Stimulated activated memory B cell treated with anti-CD40 and anti-IgM and Interleukin-4, amounts not matched to agents 10 μg/mL and 1 μg/mL and 100 μg/mL, for 72 hours (primary cell): ENCODE measurements at regions not wholly inside any gene's neighbourhood (a gene's known extent, or its start where the extent isn't known, plus 50 kb on each side); places are given as distances from the start of the nearest gene placed in this dataset.

ENCODE experiments used
- ATAC-seq: fragments of 150-1000 bp; cut with Tn5 transposase; 2 replicates; pipeline ENCODE4 v1.10.0; 2021
- H3K27ac Mint-ChIP-seq: one replicate; pipeline ENCODE4 v1.8.0; 2022; ENCODE audit warnings: mild to moderate bottlenecking, mixed read lengths
- H3K27me3 Mint-ChIP-seq: one replicate; pipeline ENCODE4 v1.8.0; 2022; ENCODE audit warnings: mixed read lengths
- H3K36me3 Mint-ChIP-seq: one replicate; pipeline ENCODE4 v1.8.0; 2022; ENCODE audit warnings: mixed read lengths
- H3K4me1 Mint-ChIP-seq: one replicate; pipeline ENCODE4 v1.8.0; 2022; ENCODE audit warnings: mixed read lengths
- H3K4me3 Mint-ChIP-seq: one replicate; pipeline ENCODE4 v1.8.0; 2022; ENCODE audit warnings: mild to moderate bottlenecking, moderate library complexity, mixed read lengths
- H3K9me3 Mint-ChIP-seq: one replicate; pipeline ENCODE4 v1.8.0; 2022; ENCODE audit warnings: mixed read lengths

GRCh38 chr15:60204131-60204885 is 193.5 kb downstream of the ANXA2 start:
- no peak for ATAC-seq
- Mint-ChIP-seq H3K4me1 (no peaks in the 10 kb centered on the region), H3K27ac (no peak overlapping the region), H3K4me3 (no peak overlapping the region), H3K36me3 (no peaks in the 10 kb centered on the region), H3K27me3 (peaks cover 27% of the 10 kb centered on the region), H3K9me3 (no peaks in the 10 kb centered on the region)

GRCh38 chr15:60208709-60209108 is 189.1 kb downstream of the ANXA2 start:
- H3K4me1 Mint-ChIP-seq: no peaks in the 10 kb centered on the region
- no peak overlapping the region for H3K27ac Mint-ChIP-seq
- H3K36me3 Mint-ChIP-seq: no peaks in the 10 kb centered on the region
- peaks cover 2% of the 10 kb centered on the region for H3K9me3 Mint-ChIP-seq
- ATAC-seq: no peak
- H3K27me3 Mint-ChIP-seq: peaks cover 12% of the 10 kb centered on the region
- H3K4me3 Mint-ChIP-seq: no peak overlapping the region

- ATAC-seq: no peak
- H3K27ac Mint-ChIP-seq: no peak overlapping the region
- H3K4me1 Mint-ChIP-seq: no peaks in the 10 kb centered on the region
- H3K36me3 Mint-ChIP-seq: no peaks in the 10 kb centered on the region
- H3K27me3 Mint-ChIP-seq: peaks cover 19% of the 10 kb centered on the region
- peaks cover 2% of the 10 kb centered on the region for H3K9me3 Mint-ChIP-seq
- H3K4me3 Mint-ChIP-seq: no peak overlapping the region
Measured at GRCh38 chr15:60212536-60212935, 185.2 kb downstream of the ANXA2 start.

GRCh38 chr15:60213377-60214000 is 184.3 kb downstream of the ANXA2 start:
- Mint-ChIP-seq H3K4me3 (no peak overlapping the region), H3K27me3 (peaks cover 19% of the 10 kb centered on the region), H3K27ac (no peak overlapping the region), H3K36me3 (no peaks in the 10 kb centered on the region), H3K4me1 (no peaks in the 10 kb centered on the region), H3K9me3 (peaks cover 2% of the 10 kb centered on the region)
- no peak for ATAC-seq

GRCh38 chr15:60214201-60214600 is 183.6 kb downstream of the ANXA2 start:
- H3K27me3 Mint-ChIP-seq: peaks cover 19% of the 10 kb centered on the region
- no peaks in the 10 kb centered on the region for H3K36me3 Mint-ChIP-seq
- H3K4me3 Mint-ChIP-seq: no peak overlapping the region
- no peaks in the 10 kb centered on the region for H3K4me1 Mint-ChIP-seq
- no peak overlapping the region for H3K27ac Mint-ChIP-seq
- no peak for ATAC-seq
- peaks cover 2% of the 10 kb centered on the region for H3K9me3 Mint-ChIP-seq

GRCh38 chr15:60215225-60215963 is 182.4 kb downstream of the ANXA2 start:
- H3K27ac Mint-ChIP-seq: no peak overlapping the region
- H3K27me3 Mint-ChIP-seq: peaks cover 29% of the 10 kb centered on the region
- ATAC-seq: no peak
- H3K36me3 Mint-ChIP-seq: no peaks in the 10 kb centered on the region
- no peaks in the 10 kb centered on the region for H3K4me1 Mint-ChIP-seq
- H3K4me3 Mint-ChIP-seq: no peak overlapping the region
- peaks cover 2% of the 10 kb centered on the region for H3K9me3 Mint-ChIP-seq

- no peak for ATAC-seq
- H3K27ac Mint-ChIP-seq: no peak overlapping the region
- H3K9me3 Mint-ChIP-seq: peaks cover 2% of the 10 kb centered on the region
- no peaks in the 10 kb centered on the region for H3K4me1 Mint-ChIP-seq
- H3K27me3 Mint-ChIP-seq: peaks cover 28% of the 10 kb centered on the region
- no peak overlapping the region for H3K4me3 Mint-ChIP-seq
- H3K36me3 Mint-ChIP-seq: no peaks in the 10 kb centered on the region
Measured at GRCh38 chr15:60217161-60217560, 180.6 kb downstream of the ANXA2 start.

- H3K27me3 Mint-ChIP-seq: peaks cover 20% of the 10 kb centered on the region
- no peaks in the 10 kb centered on the region for H3K4me1 Mint-ChIP-seq
- H3K27ac Mint-ChIP-seq: no peak overlapping the region
- no peak for ATAC-seq
- no peak overlapping the region for H3K4me3 Mint-ChIP-seq
- H3K36me3 Mint-ChIP-seq: no peaks in the 10 kb centered on the region
- no peaks in the 10 kb centered on the region for H3K9me3 Mint-ChIP-seq
Measured at GRCh38 chr15:60218256-60218655, 179.5 kb downstream of the ANXA2 start.

GRCh38 chr15:60219866-60220265 is 177.9 kb downstream of the ANXA2 start:
- Mint-ChIP-seq H3K4me3 (no peak overlapping the region), H3K27me3 (peaks cover 13% of the 10 kb centered on the region), H3K27ac (no peak overlapping the region), H3K9me3 (no peaks in the 10 kb centered on the region), H3K4me1 (no peaks in the 10 kb centered on the region), H3K36me3 (no peaks in the 10 kb centered on the region)
- no peak for ATAC-seq

- Mint-ChIP-seq H3K4me3 (no peak overlapping the region), H3K4me1 (no peaks in the 10 kb centered on the region), H3K27me3 (peaks cover 10% of the 10 kb centered on the region), H3K9me3 (no peaks in the 10 kb centered on the region), H3K36me3 (no peaks in the 10 kb centered on the region), H3K27ac (no peak overlapping the region)
- ATAC-seq: no peak
Measured at GRCh38 chr15:60221356-60221755, 176.4 kb downstream of the ANXA2 start.

- H3K4me3 Mint-ChIP-seq: no peak overlapping the region
- H3K36me3 Mint-ChIP-seq: no peaks in the 10 kb centered on the region
- no peak overlapping the region for H3K27ac Mint-ChIP-seq
- H3K4me1 Mint-ChIP-seq: no peaks in the 10 kb centered on the region
- ATAC-seq: no peak
- H3K9me3 Mint-ChIP-seq: no peaks in the 10 kb centered on the region
- H3K27me3 Mint-ChIP-seq: peaks cover 10% of the 10 kb centered on the region
Measured at GRCh38 chr15:60222404-60222803, 175.4 kb downstream of the ANXA2 start.

GRCh38 chr15:60223176-60223575 is 174.6 kb downstream of the ANXA2 start:
- Mint-ChIP-seq H3K4me3 (no peak overlapping the region), H3K36me3 (no peaks in the 10 kb centered on the region), H3K4me1 (no peaks in the 10 kb centered on the region), H3K9me3 (no peaks in the 10 kb centered on the region), H3K27ac (no peak overlapping the region), H3K27me3 (peaks cover 10% of the 10 kb centered on the region)
- ATAC-seq: no peak

GRCh38 chr15:60226924-60227323 is 170.9 kb downstream of the ANXA2 start:
- H3K36me3 Mint-ChIP-seq: no peaks in the 10 kb centered on the region
- H3K4me3 Mint-ChIP-seq: no peak overlapping the region
- no peaks in the 10 kb centered on the region for H3K9me3 Mint-ChIP-seq
- no peak overlapping the region for H3K27ac Mint-ChIP-seq
- peaks cover 10% of the 10 kb centered on the region for H3K4me1 Mint-ChIP-seq
- H3K27me3 Mint-ChIP-seq: peaks cover 25% of the 10 kb centered on the region
- no peak for ATAC-seq

GRCh38 chr15:60228101-60228500 is 169.7 kb downstream of the ANXA2 start:
- Mint-ChIP-seq H3K4me1 (peaks cover 10% of the 10 kb centered on the region), H3K27ac (no peak overlapping the region), H3K27me3 (peaks cover 29% of the 10 kb centered on the region), H3K4me3 (no peak overlapping the region), H3K36me3 (no peaks in the 10 kb centered on the region), H3K9me3 (no peaks in the 10 kb centered on the region)
- no peak for ATAC-seq

- Mint-ChIP-seq H3K4me1 (peaks cover 10% of the 10 kb centered on the region), H3K27ac (no peak overlapping the region), H3K36me3 (no peaks in the 10 kb centered on the region), H3K27me3 (peaks cover 29% of the 10 kb centered on the region), H3K4me3 (no peak overlapping the region), H3K9me3 (no peaks in the 10 kb centered on the region)
- ATAC-seq: no peak
Measured at GRCh38 chr15:60228619-60229018, 169.2 kb downstream of the ANXA2 start.
